ENCODE measurements at regions not wholly inside any gene's neighbourhood (a gene's known extent, or its start where the extent isn't known, plus 50 kb on each side); places are given as distances from the start of the nearest gene placed in this dataset.

GRCh38 chr20:12051206-12052163, 133.8 kb downstream of the BTBD3 start:
- Mint-ChIP-seq H3K4me3 (no peak overlapping the region), H3K4me1 (peaks cover 0 to 5% of the 10 kb centered on the region in 2 experiments; a peak in 3 of 4 replicates), H3K36me3 (ENCODE audit: insufficient read depth in 1 of 3, low read depth in 3 of 3) (no peaks in the 10 kb centered on the region), H3K27ac (no peak overlapping the region), H3K27me3 (ENCODE audit: low read depth) (no peaks in the 10 kb centered on the region; the same call in 1 of the 2 replicates), H3K9me3 (no peaks in the 10 kb centered on the region)
- Histone ChIP-seq H3K23ac (ENCODE audit: insufficient read length, low read depth, low read length) (no peak overlapping the region), H3K79me2 (ENCODE audit: insufficient read depth, low read length) (no peaks in the 10 kb centered on the region), H4K5ac (ENCODE audit: insufficient read length, low read depth, low read length) (no peak overlapping the region), H3K79me1 (ENCODE audit: insufficient read depth, low read depth, low read length, poor library complexity, severe bottlenecking) (no peaks in the 10 kb centered on the region), H3K4me1 (ENCODE audit: insufficient read depth, low read length) (no peaks in the 10 kb centered on the region), H2BK120ac (ENCODE audit: low read depth, low read length, poor library complexity, severe bottlenecking) (no peak overlapping the region), H4K91ac (ENCODE audit: insufficient read length, low read depth, low read length) (no peak overlapping the region), H3K23me2 (ENCODE audit: insufficient read length, low read depth, low read length, poor library complexity, severe bottlenecking) (no peaks in the 10 kb centered on the region), H2BK15ac (ENCODE audit: low read depth, low read length) (no peak overlapping the region), H4K8ac (replicated peaks; ENCODE audit: insufficient read length, low read depth, low read length) (no peak overlapping the region), H3K18ac (ENCODE audit: insufficient read length, low read depth, low read length) (no peak overlapping the region), H2BK5ac (ENCODE audit: insufficient read length, low read length) (no peak overlapping the region), H3K27ac (ENCODE audit: insufficient read length, low read depth, low read length) (no peak overlapping the region), H3K27me3 (ENCODE audit: insufficient read depth, low read length) (no peaks in the 10 kb centered on the region), H3K4me2 (ENCODE audit: insufficient read depth, insufficient read length, low read length) (no peak overlapping the region), H3T11ph (ENCODE audit: low read length) (no peak overlapping the region), H3K9ac (ENCODE audit: extremely low read depth, insufficient read length, low read length) (no peak overlapping the region), H3K4ac (ENCODE audit: low read depth, low read length) (no peak overlapping the region), H2BK12ac (ENCODE audit: insufficient read length, low read depth, low read length) (no peak overlapping the region), H2BK20ac (ENCODE audit: low read depth, low read length, poor library complexity, severe bottlenecking) (no peak overlapping the region), H2AFZ (ENCODE audit: low read length) (no peak overlapping the region), H4K20me1 (ENCODE audit: control insufficient read depth, insufficient read depth, insufficient read length) (no peaks in the 10 kb centered on the region), H2AK5ac (ENCODE audit: insufficient read length, low read length) (no peak overlapping the region), H3K9me3 (ENCODE audit: control insufficient read depth, low read depth, low read length) (no peaks in the 10 kb centered on the region), H3K56ac (ENCODE audit: insufficient read length, low read depth, low read length) (no peak overlapping the region), H3K14ac (ENCODE audit: insufficient read depth, low read length) (no peak overlapping the region)
- WGBS (ENCODE audit: extremely low coverage, insufficient read length, low lambda C conversion rate) = no CpG with 5 or more reads among the region's 9 CpGs
- no peak for DNase-seq
- no peak for TF ChIP-seq CTCF (conservative IDR thresholded peaks at IDR 0.05)
